ENCODE measurements at regions not wholly inside any gene's neighbourhood (a gene's known extent, or its start where the extent isn't known, plus 50 kb on each side); places are given as distances from the start of the nearest gene placed in this dataset.

DNA sequence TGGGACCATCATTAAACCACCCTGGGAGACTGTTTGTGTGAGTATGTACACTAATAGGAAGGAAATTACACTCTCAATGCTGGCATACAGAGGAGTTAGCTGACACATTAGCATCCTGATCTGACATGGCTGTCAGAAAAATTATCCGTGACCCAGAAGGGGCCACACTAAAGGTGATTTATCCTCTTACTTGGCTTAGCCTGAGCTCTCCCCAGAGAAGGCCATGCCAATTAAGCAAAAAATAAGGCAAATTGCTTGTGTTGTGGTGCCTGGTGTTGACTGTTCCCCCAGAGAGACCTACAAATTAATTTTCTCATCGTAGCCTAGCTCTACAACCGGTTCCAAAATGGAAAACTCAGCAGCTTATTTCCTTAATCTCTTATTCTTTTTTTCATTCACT, 992.3 kb downstream of the KCNMA1 start:
- DNase-seq (ENCODE audit: low read depth, low spot score) = no peak
- TF ChIP-seq SUZ12 (IDR thresholded peaks at IDR 0.05; ENCODE audit: extremely low read depth, insufficient read depth, insufficient read length) (no peak), ZNF274 (IDR thresholded peaks at IDR 0.05; ENCODE audit: low read depth, low read length) (no peak)
- Histone ChIP-seq H3K36me3 (ENCODE audit: insufficient read depth, insufficient read length, low read length) (no peaks in the 10 kb centered on the region), H3K4me3 (ENCODE audit: insufficient read length, low read depth) (no peak overlapping the region), H3K27me3 (ENCODE audit: insufficient read depth, insufficient read length) (no peaks in the 10 kb centered on the region), H3K9me3 (ENCODE audit: insufficient read depth, low read length) (no peaks in the 10 kb centered on the region), H3K4me1 (ENCODE audit: insufficient read depth, insufficient read length) (peaks cover 2% of the 10 kb centered on the region), H3K9ac (ENCODE audit: insufficient read length, low read depth) (no peak overlapping the region)

DNA sequence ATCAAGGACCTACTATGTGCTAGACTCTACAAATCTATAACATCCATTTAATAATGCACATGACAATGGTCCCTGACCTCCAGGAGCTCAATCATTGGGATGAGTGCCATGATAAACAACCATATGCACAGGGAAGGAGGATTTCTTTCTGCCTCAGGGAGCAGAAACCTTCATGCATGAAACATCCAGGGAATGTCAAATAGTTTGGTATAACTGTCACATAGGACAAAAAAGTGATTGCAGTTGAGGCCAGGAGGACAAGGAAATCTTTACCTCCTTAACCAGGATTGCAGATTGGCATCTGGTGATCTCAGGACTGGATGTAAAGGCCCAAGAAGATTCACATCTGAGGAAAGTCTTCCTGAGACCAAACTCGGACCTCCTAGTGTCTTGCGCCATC, 993.1 kb downstream of the KCNMA1 start:
- DNase-seq (ENCODE audit: low read depth, low spot score) = no peak
- no peak for TF ChIP-seq SUZ12 (IDR thresholded peaks at IDR 0.05; ENCODE audit: extremely low read depth, insufficient read depth, insufficient read length)
- no peak for TF ChIP-seq ZNF274 (IDR thresholded peaks at IDR 0.05; ENCODE audit: low read depth, low read length)
- no peak for TF ChIP-seq YY1 (IDR thresholded peaks at IDR 0.05; ENCODE audit: insufficient read depth, insufficient read length)

GRCh38 chr10:76643511-76643911, 994.1 kb downstream of the KCNMA1 start:
- Histone ChIP-seq H3K36me3 (ENCODE audit: insufficient read depth, insufficient read length, low read length) (no peaks in the 10 kb centered on the region), H3K9me3 (ENCODE audit: insufficient read depth, low read length) (no peaks in the 10 kb centered on the region), H3K4me3 (ENCODE audit: insufficient read length, low read depth) (no peak overlapping the region), H3K4me1 (ENCODE audit: insufficient read depth, insufficient read length) (no peaks in the 10 kb centered on the region), H3K27me3 (ENCODE audit: insufficient read depth, insufficient read length) (no peaks in the 10 kb centered on the region), H3K9ac (ENCODE audit: insufficient read length, low read depth) (no peak overlapping the region)
- DNase-seq (ENCODE audit: low read depth, low spot score) = no peak
- TF ChIP-seq SUZ12 (IDR thresholded peaks at IDR 0.05; ENCODE audit: extremely low read depth, insufficient read depth, insufficient read length) = no peak
- no peak for TF ChIP-seq YY1 (IDR thresholded peaks at IDR 0.05; ENCODE audit: insufficient read depth, insufficient read length)
- no peak for TF ChIP-seq ZNF274 (IDR thresholded peaks at IDR 0.05; ENCODE audit: low read depth, low read length)

More for the DNA sequence above, 993.1 kb downstream of the KCNMA1 start:
- H3K4me1 ChIP-seq (ENCODE audit: insufficient read depth, insufficient read length) = peaks cover 2% of the 10 kb centered on the region
- no peaks in the 10 kb centered on the region for H3K36me3 ChIP-seq (ENCODE audit: insufficient read depth, insufficient read length, low read length)
- H3K4me3 ChIP-seq (ENCODE audit: insufficient read length, low read depth) = no peak overlapping the region
- no peaks in the 10 kb centered on the region for H3K9me3 ChIP-seq (ENCODE audit: insufficient read depth, low read length)
- no peaks in the 10 kb centered on the region for H3K27me3 ChIP-seq (ENCODE audit: insufficient read depth, insufficient read length)
- no peak overlapping the region for H3K9ac ChIP-seq (ENCODE audit: insufficient read length, low read depth)

DNA sequence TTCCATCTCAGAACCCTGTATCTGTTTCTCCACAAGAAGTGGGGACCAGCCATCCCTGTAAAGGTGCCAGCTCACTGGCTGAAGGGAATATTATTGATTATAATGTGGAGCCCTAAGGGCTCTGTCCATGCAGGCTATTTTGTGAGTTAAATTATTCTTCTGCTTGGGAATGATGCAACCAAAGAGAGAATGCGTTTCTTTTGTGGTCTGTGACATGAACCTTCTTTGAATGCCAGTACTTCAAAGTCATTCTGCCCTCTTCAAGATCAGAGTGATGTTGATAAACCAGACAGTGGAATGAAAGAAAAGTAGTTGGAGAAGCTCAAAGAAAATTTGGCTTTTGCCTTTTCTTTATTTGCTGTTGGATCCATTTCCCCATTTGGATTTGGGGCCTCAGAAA, 995.2 kb downstream of the KCNMA1 start:
- Histone ChIP-seq H3K9ac (ENCODE audit: insufficient read length, low read depth) (no peak overlapping the region), H3K27me3 (ENCODE audit: insufficient read depth, insufficient read length) (no peaks in the 10 kb centered on the region), H3K4me3 (ENCODE audit: insufficient read length, low read depth) (no peak overlapping the region), H3K9me3 (ENCODE audit: insufficient read depth, low read length) (no peaks in the 10 kb centered on the region), H3K36me3 (ENCODE audit: insufficient read depth, insufficient read length, low read length) (no peaks in the 10 kb centered on the region), H3K4me1 (ENCODE audit: insufficient read depth, insufficient read length) (no peaks in the 10 kb centered on the region)
- no peak for DNase-seq (ENCODE audit: low read depth, low spot score)
- no peak for TF ChIP-seq SUZ12 (IDR thresholded peaks at IDR 0.05; ENCODE audit: extremely low read depth, insufficient read depth, insufficient read length)
- no peak for TF ChIP-seq YY1 (IDR thresholded peaks at IDR 0.05; ENCODE audit: insufficient read depth, insufficient read length)
- no peak for TF ChIP-seq ZNF274 (IDR thresholded peaks at IDR 0.05; ENCODE audit: low read depth, low read length)

DNA sequence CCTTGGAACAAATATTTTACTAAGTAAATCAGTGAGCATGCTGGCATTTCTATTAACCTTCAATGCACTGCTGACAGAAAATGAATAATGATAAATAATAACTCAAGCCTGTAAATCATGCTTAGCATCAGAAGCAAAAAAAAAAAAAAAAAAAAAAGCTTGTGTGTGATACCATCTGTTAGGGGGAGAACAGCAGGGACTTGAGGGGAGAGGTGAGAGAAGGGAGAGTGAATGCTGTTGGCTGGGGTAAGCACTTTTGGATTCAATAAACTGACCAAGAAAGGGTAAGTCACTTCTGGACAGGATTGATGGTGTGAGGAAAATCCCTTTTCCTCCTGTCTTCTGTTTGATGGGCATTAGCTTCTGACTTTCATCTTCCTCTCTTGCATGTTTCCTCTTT, 996.4 kb downstream of the KCNMA1 start:
- TF ChIP-seq YY1 (IDR thresholded peaks at IDR 0.05; ENCODE audit: insufficient read depth, insufficient read length) = no peak
- TF ChIP-seq SUZ12 (IDR thresholded peaks at IDR 0.05; ENCODE audit: extremely low read depth, insufficient read depth, insufficient read length) = no peak
- no peak for TF ChIP-seq ZNF274 (IDR thresholded peaks at IDR 0.05; ENCODE audit: low read depth, low read length)
- no peaks in the 10 kb centered on the region for H3K27me3 ChIP-seq (ENCODE audit: insufficient read depth, insufficient read length)
- no peak overlapping the region for H3K4me3 ChIP-seq (ENCODE audit: insufficient read length, low read depth)
- no peaks in the 10 kb centered on the region for H3K9me3 ChIP-seq (ENCODE audit: insufficient read depth, low read length)
- no peaks in the 10 kb centered on the region for H3K4me1 ChIP-seq (ENCODE audit: insufficient read depth, insufficient read length)
- H3K36me3 ChIP-seq (ENCODE audit: insufficient read depth, insufficient read length, low read length) = no peaks in the 10 kb centered on the region
- no peak overlapping the region for H3K9ac ChIP-seq (ENCODE audit: insufficient read length, low read depth)
- no peak for DNase-seq (ENCODE audit: low read depth, low spot score)

- TF ChIP-seq YY1 (IDR thresholded peaks at IDR 0.05; ENCODE audit: insufficient read depth, insufficient read length) (no peak), SUZ12 (IDR thresholded peaks at IDR 0.05; ENCODE audit: extremely low read depth, insufficient read depth, insufficient read length) (no peak), ZNF274 (IDR thresholded peaks at IDR 0.05; ENCODE audit: low read depth, low read length) (no peak)
- H3K27me3 ChIP-seq (ENCODE audit: insufficient read depth, insufficient read length) = no peaks in the 10 kb centered on the region
- no peaks in the 10 kb centered on the region for H3K36me3 ChIP-seq (ENCODE audit: insufficient read depth, insufficient read length, low read length)
- H3K9me3 ChIP-seq (ENCODE audit: insufficient read depth, low read length) = no peaks in the 10 kb centered on the region
- H3K4me3 ChIP-seq (ENCODE audit: insufficient read length, low read depth) = no peak overlapping the region
- no peaks in the 10 kb centered on the region for H3K4me1 ChIP-seq (ENCODE audit: insufficient read depth, insufficient read length)
- DNase-seq (ENCODE audit: low read depth, low spot score) = no peak
- H3K9ac ChIP-seq (ENCODE audit: insufficient read length, low read depth) = no peak overlapping the region
Observed at GRCh38 chr10:76640806-76641205, 996.8 kb downstream of the KCNMA1 start.

DNA sequence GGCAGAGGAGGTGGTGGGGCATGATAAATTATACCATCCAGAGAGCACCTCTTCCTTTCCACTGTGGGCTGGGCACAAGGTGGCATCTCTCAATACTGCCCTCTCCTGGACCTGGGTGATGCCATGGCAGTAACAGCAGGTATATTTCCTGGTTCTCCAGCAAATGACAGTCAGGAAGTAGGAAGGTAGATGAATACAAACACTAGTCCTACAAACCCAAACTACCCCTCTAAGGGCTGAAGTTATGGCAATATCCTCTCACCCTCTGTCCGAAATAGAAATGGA, 1004.9 kb downstream of the KCNMA1 start:
- H3K9me3 ChIP-seq (ENCODE audit: insufficient read depth, low read length) = no peaks in the 10 kb centered on the region
- H3K4me3 ChIP-seq (ENCODE audit: insufficient read length, low read depth) = no peak overlapping the region
- TF ChIP-seq SUZ12 (IDR thresholded peaks at IDR 0.05; ENCODE audit: extremely low read depth, insufficient read depth, insufficient read length) (no peak), ZNF274 (IDR thresholded peaks at IDR 0.05; ENCODE audit: low read depth, low read length) (no peak), YY1 (IDR thresholded peaks at IDR 0.05; ENCODE audit: insufficient read depth, insufficient read length) (no peak)
- H3K4me1 ChIP-seq (ENCODE audit: insufficient read depth, insufficient read length) = no peaks in the 10 kb centered on the region
- no peaks in the 10 kb centered on the region for H3K36me3 ChIP-seq (ENCODE audit: insufficient read depth, insufficient read length, low read length)
- no peak overlapping the region for H3K9ac ChIP-seq (ENCODE audit: insufficient read length, low read depth)
- no peak for DNase-seq (ENCODE audit: low read depth, low spot score)
- H3K27me3 ChIP-seq (ENCODE audit: insufficient read depth, insufficient read length) = no peaks in the 10 kb centered on the region
